Muscle of back (tissue), 3 donors: ENCODE measurements at regions not wholly inside any gene's neighbourhood (a gene's known extent, or its start where the extent isn't known, plus 50 kb on each side); places are given as distances from the start of the nearest gene placed in this dataset.

Experiments used
- DNase-seq, 3 donors: peaks; one replicate each; pipeline versions ENCODE4 v3.0.0 to v3.0.0-alpha.2; 2013

- no peak for DNase-seq
Measured at GRCh38 chr3:78420611-78421010, 1347.2 kb downstream of the ROBO1 start.

- DNase-seq = no peak
Measured at GRCh38 chr3:78421247-78421966, 1346.4 kb downstream of the ROBO1 start.

GRCh38 chr3:78424656-78425055 lies 1343.1 kb downstream of the ROBO1 start:
- no peak for DNase-seq

- peak in 1 of 3 donors; percentile 25 for DNase-seq
Measured at GRCh38 chr3:78426454-78426853, 1341.3 kb downstream of the ROBO1 start.

GRCh38 chr3:78427303-78427702 lies 1340.5 kb downstream of the ROBO1 start:
- DNase-seq = peak in 2 of 3 donors; percentile 2 to 9

- DNase-seq = no peak
Measured at GRCh38 chr3:78430741-78431140, 1337.1 kb downstream of the ROBO1 start.

GRCh38 chr3:78434801-78435200 lies 1333.0 kb downstream of the ROBO1 start:
- DNase-seq = no peak

GRCh38 chr3:78455166-78455565 lies 1312.6 kb downstream of the ROBO1 start:
- DNase-seq = peak in 1 of 3 donors; percentile 18

- DNase-seq = peak in 1 of 3 donors; percentile 23
Measured at GRCh38 chr3:78455712-78456433, 1311.9 kb downstream of the ROBO1 start.

GRCh38 chr3:78459796-78460195 lies 1308.0 kb downstream of the ROBO1 start:
- no peak for DNase-seq

GRCh38 chr3:78462021-78462420 lies 1305.8 kb downstream of the ROBO1 start:
- no peak for DNase-seq

- DNase-seq = no peak
Measured at GRCh38 chr3:78476076-78476475, 1291.7 kb downstream of the ROBO1 start.

GRCh38 chr3:78481050-78481449 lies 1286.7 kb downstream of the ROBO1 start:
- no peak for DNase-seq

GRCh38 chr3:78483090-78483489 lies 1284.7 kb downstream of the ROBO1 start:
- DNase-seq = peak in 2 of 3 donors; percentile 22 to 29

GRCh38 chr3:78494851-78495250 lies 1272.9 kb downstream of the ROBO1 start:
- no peak for DNase-seq

- no peak for DNase-seq
Measured at GRCh38 chr3:78495301-78495700, 1272.5 kb downstream of the ROBO1 start.

GRCh38 chr3:78496501-78496900 lies 1271.3 kb downstream of the ROBO1 start:
- DNase-seq = no peak

GRCh38 chr3:78497021-78497420 lies 1270.8 kb downstream of the ROBO1 start:
- DNase-seq = peak in 1 of 3 donors; percentile 34

GRCh38 chr3:78497767-78498166 lies 1270.0 kb downstream of the ROBO1 start:
- DNase-seq = peak in 1 of 3 donors; percentile 25

- no peak for DNase-seq
Measured at GRCh38 chr3:78506061-78506460, 1261.7 kb downstream of the ROBO1 start.

GRCh38 chr3:78506581-78507195 lies 1261.1 kb downstream of the ROBO1 start:
- no peak for DNase-seq

GRCh38 chr3:78507196-78507984 lies 1260.4 kb downstream of the ROBO1 start:
- no peak for DNase-seq
